GM12878 (cell line): ENCODE measurements at regions not wholly inside any gene's neighbourhood (a gene's known extent, or its start where the extent isn't known, plus 50 kb on each side); places are given as distances from the start of the nearest gene placed in this dataset.

Source experiments
- EP300 ChIP-seq, 2 experiments: fragments of 150-350 bp in 1 of 2; IDR thresholded peaks; 2 replicates each; pipeline ENCODE4 v1.6.1; 2011 to 2012; ENCODE audit warnings: low read depth in 2 of 2, low read length in 2 of 2, borderline replicate concordance in 1 of 2, improper control_type of control experiment in 1 of 2, inconsistent platforms in 1 of 2; ENCODE audit not compliant: control insufficient read depth in 1 of 2
- EZH2 ChIP-seq: IDR thresholded peaks from 2 replicates; pipeline ENCODE4 v1.6.1; 2012; ENCODE audit warnings: low read depth, mild to moderate bottlenecking, control low read depth, inconsistent platforms, low read length, borderline replicate concordance; ENCODE audit not compliant: control insufficient read depth
- JUNB ChIP-seq: IDR thresholded peaks from 2 replicates; pipeline ENCODE4 v1.6.1; 2016; ENCODE audit warnings: antibody characterized with exemption, mild to moderate bottlenecking
- MYC ChIP-seq: IDR thresholded peaks from 2 replicates; pipeline ENCODE4 v1.6.1; 2011; ENCODE audit warnings: mild to moderate bottlenecking, low read length, moderate library complexity, inconsistent platforms; ENCODE audit not compliant: insufficient read depth, insufficient replicate concordance, insufficient read length, severe bottlenecking
- NFYA ChIP-seq: IDR thresholded peaks from 2 replicates; pipeline ENCODE4 v1.6.1; 2011; ENCODE audit warnings: low read depth, mild to moderate bottlenecking, low read length, improper control_type of control experiment, borderline replicate concordance
- POLR2A ChIP-seq: IDR thresholded peaks from 2 replicates; pipeline ENCODE4 v1.6.1; 2011; ENCODE audit warnings: low read depth, mild to moderate bottlenecking, low read length
- RAD21 ChIP-seq: IDR thresholded peaks from 2 replicates; pipeline ENCODE4 v1.6.1; 2011; ENCODE audit warnings: mild to moderate bottlenecking, low read depth, low read length, moderate library complexity; ENCODE audit not compliant: insufficient read depth
- SMAD5 ChIP-seq: IDR thresholded peaks from 2 replicates; pipeline ENCODE4 v1.6.1; 2016; ENCODE audit warnings: antibody characterized with exemption, low read depth
- TCF12 ChIP-seq: IDR thresholded peaks from 2 replicates; pipeline ENCODE4 v1.6.1; 2011; ENCODE audit warnings: low read depth, mild to moderate bottlenecking, low read length
- TF ChIP-seq, protein P1 (sequence below): IDR thresholded peaks from 2 replicates; pipeline ENCODE4 v1.6.1; 2012; ENCODE audit warnings: low read depth, low read length, improper control_type of control experiment

GRCh38 chr15:38876211-38876610 lies 311.6 kb upstream of the RASGRP1 start:
- TF ChIP-seq POLR2A (no peak), NFYA (no peak), SMAD5 (no peak), MYC (no peak), EP300 (IDR thresholded peaks at IDR 0.05; ENCODE audit: borderline replicate concordance in 1 of 2, control insufficient read depth in 1 of 2, low read depth in 2 of 2, low read length in 2 of 2) (no peak), JUNB (no peak), RAD21 (no peak), TCF12 (no peak), EZH2 (no peak)
- TF ChIP-seq, protein P1, sequence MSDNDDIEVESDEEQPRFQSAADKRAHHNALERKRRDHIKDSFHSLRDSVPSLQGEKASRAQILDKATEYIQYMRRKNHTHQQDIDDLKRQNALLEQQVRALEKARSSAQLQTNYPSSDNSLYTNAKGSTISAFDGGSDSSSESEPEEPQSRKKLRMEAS: no peak
